Neural crest cell (in vitro differentiated cells): ENCODE measurements at regions not wholly inside any gene's neighbourhood (a gene's known extent, or its start where the extent isn't known, plus 50 kb on each side); places are given as distances from the start of the nearest gene placed in this dataset.

Experiments used
- DNase-seq: peaks from one replicate; pipeline ENCODE4 v3.0.0; 2021; ENCODE audit warnings: low read depth, mixed read lengths, low spot score
- H3K27ac Mint-ChIP-seq: one replicate; pipeline ENCODE4 v1.8.0; 2021; ENCODE audit warnings: mild to moderate bottlenecking, mixed read lengths; ENCODE audit not compliant: unreplicated experiment
- H3K27me3 Mint-ChIP-seq: 2 replicates; pipeline ENCODE4 v1.8.0; 2021; ENCODE audit warnings: low read depth, mild to moderate bottlenecking, mixed read lengths
- H3K36me3 Mint-ChIP-seq: 2 replicates; pipeline ENCODE4 v1.8.0; 2021; ENCODE audit warnings: low read depth, mild to moderate bottlenecking, mixed read lengths
- H3K4me1 Mint-ChIP-seq: 2 replicates; pipeline ENCODE4 v1.8.0; 2021; ENCODE audit warnings: mixed read lengths
- H3K4me3 Mint-ChIP-seq: one replicate; pipeline ENCODE4 v1.8.0; 2021; ENCODE audit warnings: mild to moderate bottlenecking, mixed read lengths
- H3K9me3 Mint-ChIP-seq: 2 replicates; pipeline ENCODE4 v1.8.0; 2021; ENCODE audit warnings: mixed read lengths
- TF ChIP-seq, protein P1 (sequence below): fragments of 200-600 bp; sonication (generic); conservative IDR thresholded peaks from 2 replicates; pipeline ENCODE4 v1.5.0; 2021; ENCODE audit warnings: antibody characterized with exemption, mild to moderate bottlenecking

DNA sequence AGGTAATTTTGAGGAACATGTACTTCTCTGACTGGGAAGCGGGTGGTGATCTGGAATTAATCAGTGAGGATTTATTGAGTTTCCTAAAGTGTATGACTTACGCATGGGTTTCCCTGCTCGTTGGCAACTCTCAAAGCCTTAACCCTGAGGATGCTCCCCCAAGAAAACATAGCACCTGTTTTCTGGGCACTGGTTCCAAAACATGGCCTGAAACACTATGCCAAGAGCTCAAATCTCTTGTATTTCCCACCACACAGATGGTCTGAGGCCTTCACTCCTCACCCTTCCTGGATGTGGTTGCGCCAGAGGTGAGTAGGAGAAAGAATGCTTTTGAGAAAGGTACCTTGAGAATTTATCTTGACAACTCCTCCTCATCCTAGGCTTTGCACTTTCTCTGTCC is 250.4 kb downstream of the FZD1 start:
- no peaks in the 10 kb centered on the region for H3K27me3 Mint-ChIP-seq
- TF ChIP-seq, protein P1, sequence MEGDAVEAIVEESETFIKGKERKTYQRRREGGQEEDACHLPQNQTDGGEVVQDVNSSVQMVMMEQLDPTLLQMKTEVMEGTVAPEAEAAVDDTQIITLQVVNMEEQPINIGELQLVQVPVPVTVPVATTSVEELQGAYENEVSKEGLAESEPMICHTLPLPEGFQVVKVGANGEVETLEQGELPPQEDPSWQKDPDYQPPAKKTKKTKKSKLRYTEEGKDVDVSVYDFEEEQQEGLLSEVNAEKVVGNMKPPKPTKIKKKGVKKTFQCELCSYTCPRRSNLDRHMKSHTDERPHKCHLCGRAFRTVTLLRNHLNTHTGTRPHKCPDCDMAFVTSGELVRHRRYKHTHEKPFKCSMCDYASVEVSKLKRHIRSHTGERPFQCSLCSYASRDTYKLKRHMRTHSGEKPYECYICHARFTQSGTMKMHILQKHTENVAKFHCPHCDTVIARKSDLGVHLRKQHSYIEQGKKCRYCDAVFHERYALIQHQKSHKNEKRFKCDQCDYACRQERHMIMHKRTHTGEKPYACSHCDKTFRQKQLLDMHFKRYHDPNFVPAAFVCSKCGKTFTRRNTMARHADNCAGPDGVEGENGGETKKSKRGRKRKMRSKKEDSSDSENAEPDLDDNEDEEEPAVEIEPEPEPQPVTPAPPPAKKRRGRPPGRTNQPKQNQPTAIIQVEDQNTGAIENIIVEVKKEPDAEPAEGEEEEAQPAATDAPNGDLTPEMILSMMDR, result no peak
- no peaks in the 10 kb centered on the region for H3K9me3 Mint-ChIP-seq
- H3K4me3 Mint-ChIP-seq, result no peak overlapping the region
- no peak overlapping the region for H3K27ac Mint-ChIP-seq
- H3K36me3 Mint-ChIP-seq, result no peaks in the 10 kb centered on the region
- H3K4me1 Mint-ChIP-seq, result peaks cover 4% of the 10 kb centered on the region
- no peak for DNase-seq

DNA sequence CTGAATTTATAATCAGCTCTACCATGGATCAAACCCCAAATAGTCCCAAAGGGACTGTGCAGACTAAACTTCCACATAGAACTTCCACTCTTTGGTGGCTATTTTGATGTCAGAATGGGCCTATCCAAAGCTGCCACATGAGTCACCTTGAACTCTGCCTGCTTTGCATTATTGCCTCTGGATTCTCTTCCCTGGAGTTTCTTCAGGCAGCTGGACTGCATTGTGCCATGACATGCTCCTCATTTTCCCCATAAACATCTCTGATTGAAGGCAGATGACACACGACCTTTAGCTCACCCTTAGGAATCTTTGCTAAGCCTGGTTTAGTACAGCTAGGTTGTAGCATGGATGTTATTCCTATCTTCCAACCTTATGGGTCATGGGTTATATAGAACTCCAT is 251.7 kb downstream of the FZD1 start:
- H3K27me3 Mint-ChIP-seq, result no peaks in the 10 kb centered on the region
- H3K36me3 Mint-ChIP-seq, result no peaks in the 10 kb centered on the region
- no peak for DNase-seq
- peaks cover 7% of the 10 kb centered on the region for H3K4me1 Mint-ChIP-seq
- H3K9me3 Mint-ChIP-seq, result no peaks in the 10 kb centered on the region
- TF ChIP-seq, protein P1, result no peak
- H3K4me3 Mint-ChIP-seq, result no peak overlapping the region
- no peak overlapping the region for H3K27ac Mint-ChIP-seq

- H3K9me3 Mint-ChIP-seq, result no peaks in the 10 kb centered on the region
- H3K4me1 Mint-ChIP-seq, result peaks cover 7% of the 10 kb centered on the region
- H3K4me3 Mint-ChIP-seq, result no peak overlapping the region
- no peaks in the 10 kb centered on the region for H3K36me3 Mint-ChIP-seq
- TF ChIP-seq, protein P1, result no peak
- DNase-seq, result no peak
- no peaks in the 10 kb centered on the region for H3K27me3 Mint-ChIP-seq
- no peak overlapping the region for H3K27ac Mint-ChIP-seq
Measured at GRCh38 chr7:91517201-91517785, 253.1 kb downstream of the FZD1 start.

GRCh38 chr7:91518058-91518457 is 253.8 kb downstream of the FZD1 start:
- Mint-ChIP-seq H3K27me3 (no peaks in the 10 kb centered on the region), H3K27ac (no peak overlapping the region)
- TF ChIP-seq, protein P1, result no peak

GRCh38 chr7:91519241-91520158 is 255.3 kb downstream of the FZD1 start:
- Mint-ChIP-seq H3K4me1 (peaks cover 7% of the 10 kb centered on the region), H3K27me3 (no peaks in the 10 kb centered on the region), H3K9me3 (no peaks in the 10 kb centered on the region), H3K4me3 (no peak overlapping the region), H3K27ac (no peak overlapping the region), H3K36me3 (no peaks in the 10 kb centered on the region)
- TF ChIP-seq, protein P1, result no peak
- no peak for DNase-seq

More at GRCh38 chr7:91518058-91518457, 253.8 kb downstream of the FZD1 start:
- no peaks in the 10 kb centered on the region for H3K9me3 Mint-ChIP-seq
- DNase-seq, result no peak
- peaks cover 7% of the 10 kb centered on the region for H3K4me1 Mint-ChIP-seq
- H3K4me3 Mint-ChIP-seq, result no peak overlapping the region
- H3K36me3 Mint-ChIP-seq, result no peaks in the 10 kb centered on the region
